ENCODE measurements at regions not wholly inside any gene's neighbourhood (a gene's known extent, or its start where the extent isn't known, plus 50 kb on each side); places are given as distances from the start of the nearest gene placed in this dataset.

GRCh38 chr1:218760601-218761570, 412.8 kb upstream of the LYPLAL1 start:
- no peaks in the 10 kb centered on the region for H3K27me3 ChIP-seq (replicated peaks in 2 of 5; ENCODE audit: control insufficient read depth in 4 of 5, insufficient read depth in 5 of 5, low read length in 4 of 5)
- POLR2A ChIA-PET, result no interaction called here
- no peak for DNase-seq
- H3K4me3 ChIP-seq (ENCODE audit: control insufficient read depth in 1 of 7, extremely low read depth in 1 of 7, insufficient read depth in 4 of 7, low read depth in 2 of 7, low read length in 6 of 7), result no peak overlapping the region
- no peaks in the 10 kb centered on the region for H3K4me1 ChIP-seq (ENCODE audit: control extremely low read depth in 1 of 4, control insufficient read depth in 4 of 4, insufficient read depth in 4 of 4, low read length in 3 of 4)
- H3K27ac ChIP-seq (ENCODE audit: insufficient read depth in 1 of 2, low read depth in 1 of 2, low read length in 2 of 2, poor library complexity in 1 of 2, severe bottlenecking in 2 of 2), result no peak overlapping the region
- no peaks in the 10 kb centered on the region for H3K36me3 ChIP-seq (ENCODE audit: control insufficient read depth in 4 of 4, insufficient read depth in 4 of 4, low read length in 3 of 4)
- 100% methylated on average over 1 of the region's 3 CpGs for WGBS (ENCODE audit: insufficient coverage)
- CTCF ChIA-PET, result interaction anchor here (0.7 kb wide), 1 partner anchor 557 kb away, joined by 3 read pairs; no protein-coding TSS in a partner anchor
- H3K9me3 ChIP-seq (ENCODE audit: control extremely low read depth in 1 of 5, control insufficient read depth in 4 of 5, insufficient read depth in 2 of 5, low read depth in 1 of 5, low read length in 4 of 5), result no peaks in the 10 kb centered on the region

GRCh38 chr1:218763538-218763937, 410.1 kb upstream of the LYPLAL1 start:
- DNase-seq, result no peak
- H3K4me1 ChIP-seq (ENCODE audit: control extremely low read depth in 1 of 4, control insufficient read depth in 4 of 4, insufficient read depth in 4 of 4, low read length in 3 of 4), result no peaks in the 10 kb centered on the region
- peaks cover 0 to 3% (median 0%) of the 10 kb centered on the region in 5 experiments for H3K27me3 ChIP-seq (replicated peaks in 2 of 5; ENCODE audit: control insufficient read depth in 4 of 5, insufficient read depth in 5 of 5, low read length in 4 of 5)
- no CpG with 5 or more reads among the region's 2 CpGs for WGBS (ENCODE audit: insufficient coverage)
- ChIA-PET CTCF (no interaction called here), POLR2A (interaction anchor here (0.6 kb wide), 1 partner anchor 484 kb away, joined by 5 read pairs; no protein-coding TSS in a partner anchor)
- H3K36me3 ChIP-seq (ENCODE audit: control insufficient read depth in 4 of 4, insufficient read depth in 4 of 4, low read length in 3 of 4), result no peaks in the 10 kb centered on the region
- no peak overlapping the region for H3K27ac ChIP-seq (ENCODE audit: insufficient read depth in 1 of 2, low read depth in 1 of 2, low read length in 2 of 2, poor library complexity in 1 of 2, severe bottlenecking in 2 of 2)
- H3K4me3 ChIP-seq (ENCODE audit: control insufficient read depth in 1 of 7, extremely low read depth in 1 of 7, insufficient read depth in 4 of 7, low read depth in 2 of 7, low read length in 6 of 7), result no peak overlapping the region
- no peaks in the 10 kb centered on the region for H3K9me3 ChIP-seq (ENCODE audit: control extremely low read depth in 1 of 5, control insufficient read depth in 4 of 5, insufficient read depth in 2 of 5, low read depth in 1 of 5, low read length in 4 of 5)

GRCh38 chr1:218765753-218766152, 407.9 kb upstream of the LYPLAL1 start:
- peaks cover 0 to 3% (median 0%) of the 10 kb centered on the region in 5 experiments for H3K27me3 ChIP-seq (replicated peaks in 2 of 5; ENCODE audit: control insufficient read depth in 4 of 5, insufficient read depth in 5 of 5, low read length in 4 of 5)
- ChIA-PET CTCF (no interaction called here), POLR2A (no interaction called here)
- no peak overlapping the region for H3K27ac ChIP-seq (ENCODE audit: insufficient read depth in 1 of 2, low read depth in 1 of 2, low read length in 2 of 2, poor library complexity in 1 of 2, severe bottlenecking in 2 of 2)
- H3K4me3 ChIP-seq (ENCODE audit: control insufficient read depth in 1 of 7, extremely low read depth in 1 of 7, insufficient read depth in 4 of 7, low read depth in 2 of 7, low read length in 6 of 7), result no peak overlapping the region
- no peak for DNase-seq
- no peaks in the 10 kb centered on the region for H3K9me3 ChIP-seq (ENCODE audit: control extremely low read depth in 1 of 5, control insufficient read depth in 4 of 5, insufficient read depth in 2 of 5, low read depth in 1 of 5, low read length in 4 of 5)
- H3K4me1 ChIP-seq (ENCODE audit: control extremely low read depth in 1 of 4, control insufficient read depth in 4 of 4, insufficient read depth in 4 of 4, low read length in 3 of 4), result no peaks in the 10 kb centered on the region
- WGBS (ENCODE audit: insufficient coverage), result 11% methylated on average over 5 of the region's 5 CpGs
- H3K36me3 ChIP-seq (ENCODE audit: control insufficient read depth in 4 of 4, insufficient read depth in 4 of 4, low read length in 3 of 4), result no peaks in the 10 kb centered on the region

GRCh38 chr1:218771931-218772330, 401.7 kb upstream of the LYPLAL1 start:
- ChIA-PET POLR2A (no interaction called here), CTCF (no interaction called here)
- H3K4me1 ChIP-seq (ENCODE audit: control extremely low read depth in 1 of 4, control insufficient read depth in 4 of 4, insufficient read depth in 4 of 4, low read length in 3 of 4), result no peaks in the 10 kb centered on the region
- H3K9me3 ChIP-seq (ENCODE audit: control extremely low read depth in 1 of 5, control insufficient read depth in 4 of 5, insufficient read depth in 2 of 5, low read depth in 1 of 5, low read length in 4 of 5), result no peaks in the 10 kb centered on the region
- no peak overlapping the region for H3K4me3 ChIP-seq (ENCODE audit: control insufficient read depth in 1 of 7, extremely low read depth in 1 of 7, insufficient read depth in 4 of 7, low read depth in 2 of 7, low read length in 6 of 7)
- H3K27ac ChIP-seq (ENCODE audit: insufficient read depth in 1 of 2, low read depth in 1 of 2, low read length in 2 of 2, poor library complexity in 1 of 2, severe bottlenecking in 2 of 2), result no peak overlapping the region
- WGBS (ENCODE audit: insufficient coverage), result 100% methylated on average over 1 of the region's 3 CpGs
- H3K36me3 ChIP-seq (ENCODE audit: control insufficient read depth in 4 of 4, insufficient read depth in 4 of 4, low read length in 3 of 4), result no peaks in the 10 kb centered on the region
- no peak for DNase-seq
- H3K27me3 ChIP-seq (replicated peaks in 2 of 5; ENCODE audit: control insufficient read depth in 4 of 5, insufficient read depth in 5 of 5, low read length in 4 of 5), result no peaks in the 10 kb centered on the region

- no CpG with 5 or more reads among the region's 6 CpGs for WGBS (ENCODE audit: insufficient coverage)
- POLR2A ChIA-PET, result no interaction called here
- DNase-seq, result no peak
- H3K4me3 ChIP-seq (ENCODE audit: control insufficient read depth in 1 of 7, extremely low read depth in 1 of 7, insufficient read depth in 4 of 7, low read depth in 2 of 7, low read length in 6 of 7), result no peak overlapping the region
- no peaks in the 10 kb centered on the region for H3K9me3 ChIP-seq (ENCODE audit: control extremely low read depth in 1 of 5, control insufficient read depth in 4 of 5, insufficient read depth in 2 of 5, low read depth in 1 of 5, low read length in 4 of 5)
- H3K27me3 ChIP-seq (replicated peaks in 2 of 5; ENCODE audit: control insufficient read depth in 4 of 5, insufficient read depth in 5 of 5, low read length in 4 of 5), result no peaks in the 10 kb centered on the region
- H3K36me3 ChIP-seq (ENCODE audit: control insufficient read depth in 4 of 4, insufficient read depth in 4 of 4, low read length in 3 of 4), result no peaks in the 10 kb centered on the region
- CTCF ChIA-PET, result no interaction called here
- no peaks in the 10 kb centered on the region for H3K4me1 ChIP-seq (ENCODE audit: control extremely low read depth in 1 of 4, control insufficient read depth in 4 of 4, insufficient read depth in 4 of 4, low read length in 3 of 4)
- no peak overlapping the region for H3K27ac ChIP-seq (ENCODE audit: insufficient read depth in 1 of 2, low read depth in 1 of 2, low read length in 2 of 2, poor library complexity in 1 of 2, severe bottlenecking in 2 of 2)
Measured at GRCh38 chr1:218772575-218772974, 401.1 kb upstream of the LYPLAL1 start.

DNA sequence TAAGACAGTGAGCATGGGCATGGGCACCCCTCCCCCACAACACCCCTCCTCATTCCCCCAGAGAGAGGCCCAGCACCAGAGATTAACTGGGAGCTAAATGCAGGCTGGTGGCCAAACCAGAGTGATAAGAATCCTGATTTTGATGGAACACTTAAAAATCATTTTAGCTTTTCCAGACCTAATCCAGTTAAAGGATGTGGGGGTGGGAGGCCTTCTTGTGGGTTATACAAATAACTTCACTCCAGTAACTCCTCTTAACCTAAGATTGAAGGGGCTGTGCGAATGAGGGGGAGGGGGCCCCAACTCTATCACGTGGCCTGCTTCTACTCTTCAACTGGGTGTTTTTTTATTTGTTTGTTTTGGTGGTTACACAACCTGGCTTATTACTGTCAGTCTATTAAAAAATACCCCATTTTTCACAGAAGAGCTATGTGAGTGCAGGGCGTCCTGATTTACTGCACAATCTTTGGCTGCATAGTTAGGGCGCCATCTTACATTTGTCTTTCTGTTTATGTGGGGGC, 398.1 kb upstream of the LYPLAL1 start:
- Histone ChIP-seq H3K4me1 (ENCODE audit: control extremely low read depth in 1 of 4, control insufficient read depth in 4 of 4, insufficient read depth in 4 of 4, low read length in 3 of 4) (no peaks in the 10 kb centered on the region), H3K4me3 (ENCODE audit: control insufficient read depth in 1 of 7, extremely low read depth in 1 of 7, insufficient read depth in 4 of 7, low read depth in 2 of 7, low read length in 6 of 7) (no peak overlapping the region), H3K36me3 (ENCODE audit: control insufficient read depth in 4 of 4, insufficient read depth in 4 of 4, low read length in 3 of 4) (no peaks in the 10 kb centered on the region), H3K27ac (ENCODE audit: insufficient read depth in 1 of 2, low read depth in 1 of 2, low read length in 2 of 2, poor library complexity in 1 of 2, severe bottlenecking in 2 of 2) (no peak overlapping the region), H3K9me3 (ENCODE audit: control extremely low read depth in 1 of 5, control insufficient read depth in 4 of 5, insufficient read depth in 2 of 5, low read depth in 1 of 5, low read length in 4 of 5) (no peaks in the 10 kb centered on the region), H3K27me3 (replicated peaks in 2 of 5; ENCODE audit: control insufficient read depth in 4 of 5, insufficient read depth in 5 of 5, low read length in 4 of 5) (no peaks in the 10 kb centered on the region)
- 100% methylated on average over 2 of the region's 4 CpGs for WGBS (ENCODE audit: insufficient coverage)
- CTCF ChIA-PET, result no interaction called here
- no peak for DNase-seq
- POLR2A ChIA-PET, result no interaction called here
